Small intestine (tissue), 7 donors: ENCODE measurements at regions not wholly inside any gene's neighbourhood (a gene's known extent, or its start where the extent isn't known, plus 50 kb on each side); places are given as distances from the start of the nearest gene placed in this dataset.

Source experiments
- DNase-seq, 2 donors: peaks; one replicate each; pipeline versions ENCODE4 v3.0.0 to v3.0.0-alpha.2; 2013
- FAIRE-seq: peaks from 2 replicates; lab custom pipeline; 2012; peaks lifted over from hg19 to GRCh38; lab: Jason Lieb, UNC
- H3K27ac ChIP-seq, 3 donors: one replicate each; pipeline ENCODE4 v1.5.1; 2013; ENCODE audit warnings: low read length in 2 of 3, mild to moderate bottlenecking in 2 of 3, control low read depth in 1 of 3, inconsistent platforms in 1 of 3, low read depth in 1 of 3, moderate library complexity in 1 of 3
- H3K27me3 ChIP-seq, 3 donors: one replicate each; pipeline ENCODE4 v1.6.1; 2013; ENCODE audit warnings: low read length in 3 of 3, inconsistent platforms in 1 of 3; ENCODE audit not compliant: control insufficient read depth in 3 of 3, insufficient read depth in 3 of 3
- H3K36me3 ChIP-seq, 3 donors: one replicate each; pipeline ENCODE4 v1.6.1; 2013; ENCODE audit warnings: low read length in 3 of 3, inconsistent platforms in 1 of 3, low read depth in 1 of 3, mild to moderate bottlenecking in 1 of 3, moderate library complexity in 1 of 3; ENCODE audit not compliant: control insufficient read depth in 3 of 3, insufficient read depth in 2 of 3
- H3K4me1 ChIP-seq, 3 donors: one replicate each; pipeline ENCODE4 v1.6.1; 2013; ENCODE audit warnings: low read length in 2 of 3, inconsistent platforms in 1 of 3, low read depth in 1 of 3, mild to moderate bottlenecking in 1 of 3, moderate library complexity in 1 of 3; ENCODE audit not compliant: control insufficient read depth in 3 of 3, insufficient read depth in 2 of 3
- H3K4me3 ChIP-seq, 3 donors: one replicate each; pipeline ENCODE4 v1.5.1; 2013; ENCODE audit warnings: low read length in 3 of 3, control low read depth in 1 of 3, inconsistent platforms in 1 of 3, low read depth in 1 of 3, mild to moderate bottlenecking in 1 of 3, moderate library complexity in 1 of 3
- H3K9me3 ChIP-seq, 2 donors: one replicate each; pipeline ENCODE4 v1.6.1; 2013; ENCODE audit warnings: low read depth in 1 of 2, low read length in 1 of 2; ENCODE audit not compliant: control insufficient read depth in 2 of 2, insufficient read depth in 1 of 2
- WGBS, 3 donors: extraction: QIAGEN DNeasy Blood & Tissue Kit; methylation state at CpG; one replicate each; pipeline ENCODE4 v1.1.7; 2013; 5-methylcytosine and 5-hydroxymethylcytosine counted together
- donor health status: healthy with polysubstance abuse.
- donor health status: control.
- donor health status: control.
- donor health status: Bipolar disorder and iron deficiency.
- donor health status: healthy.

GRCh38 chr12:47556261-47557030 is 149.4 kb downstream of the RPAP3 start:
- WGBS, 3 donors = 49 to 81% (median 53%) methylated on average over 4 of the region's 4 CpGs
- H3K27ac ChIP-seq = no peak overlapping the region

GRCh38 chr12:47554046-47554653 is 151.7 kb downstream of the RPAP3 start:
- Histone ChIP-seq H3K36me3 (no peaks in the 10 kb centered on the region), H3K27me3 (no peaks in the 10 kb centered on the region), H3K9me3 (peaks cover 0 to 14% of the 10 kb centered on the region in 2 donors), H3K4me1 (no peaks in the 10 kb centered on the region), H3K27ac (no peak overlapping the region), H3K4me3 (no peak overlapping the region)
- no peak for DNase-seq
- FAIRE-seq = no peak
- WGBS, 3 donors = 62 to 76% (median 63%) methylated on average over 3 of the region's 3 CpGs

More at GRCh38 chr12:47556261-47557030, 149.4 kb downstream of the RPAP3 start:
- Histone ChIP-seq H3K36me3 (no peaks in the 10 kb centered on the region), H3K4me3 (no peak overlapping the region), H3K4me1 (no peaks in the 10 kb centered on the region), H3K9me3 (peaks cover 0 to 14% of the 10 kb centered on the region in 2 donors), H3K27me3 (no peaks in the 10 kb centered on the region)
- DNase-seq (no peak), FAIRE-seq (no peak)

DNA sequence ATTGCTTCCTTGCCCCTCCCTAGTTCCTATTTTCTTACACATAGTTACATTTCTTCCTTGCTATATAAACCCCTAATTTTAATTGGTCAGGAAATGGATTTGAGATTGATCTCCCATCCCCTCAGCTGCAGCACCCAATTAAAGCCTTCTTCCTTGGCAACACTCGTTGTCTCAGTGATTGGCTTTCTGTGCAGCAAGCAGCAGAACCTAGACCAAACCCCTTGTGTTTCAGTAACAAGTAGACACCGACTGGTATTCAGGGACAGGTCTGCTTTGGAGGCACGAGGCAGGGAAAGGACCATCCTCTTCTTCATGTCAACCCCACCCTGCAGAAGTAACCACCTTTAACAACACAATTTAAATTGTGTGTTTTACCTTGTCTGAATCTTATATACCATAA is 152.6 kb downstream of the RPAP3 start:
- H3K9me3 ChIP-seq = peaks cover 0 to 14% of the 10 kb centered on the region in 2 donors
- no peaks in the 10 kb centered on the region for H3K36me3 ChIP-seq
- H3K27ac ChIP-seq = no peak overlapping the region
- FAIRE-seq (no peak), DNase-seq (no peak)
- WGBS, 3 donors = 53 to 78% (median 59%) methylated on average over 3 of the region's 3 CpGs
- no peaks in the 10 kb centered on the region for H3K4me1 ChIP-seq
- no peaks in the 10 kb centered on the region for H3K27me3 ChIP-seq
- no peak overlapping the region for H3K4me3 ChIP-seq

GRCh38 chr12:47551426-47551851 is 154.4 kb downstream of the RPAP3 start:
- whole genome bisulfite sequencing, 3 donors = 47 to 66% (median 61%) methylated on average over 3 of the region's 3 CpGs
- FAIRE-seq = no peak
- Histone ChIP-seq H3K27me3 (no peaks in the 10 kb centered on the region), H3K4me3 (no peak overlapping the region), H3K9me3 (peaks cover 0 to 13% of the 10 kb centered on the region in 2 donors), H3K36me3 (no peaks in the 10 kb centered on the region), H3K4me1 (no peaks in the 10 kb centered on the region), H3K27ac (no peak overlapping the region)
- DNase-seq = peak in 1 of 2 donors; percentile 1

GRCh38 chr12:47549258-47549657 is 156.6 kb downstream of the RPAP3 start:
- Histone ChIP-seq H3K36me3 (no peaks in the 10 kb centered on the region), H3K4me3 (no peak overlapping the region), H3K9me3 (peaks cover 0 to 10% of the 10 kb centered on the region in 2 donors), H3K4me1 (no peaks in the 10 kb centered on the region), H3K27me3 (no peaks in the 10 kb centered on the region), H3K27ac (no peak overlapping the region)
- DNase-seq (no peak), FAIRE-seq (no peak)
- 68 to 85% (median 77%) methylated on average over 3 of the region's 3 CpGs for WGBS, 3 donors

- H3K4me1 ChIP-seq = no peaks in the 10 kb centered on the region
- no peak for FAIRE-seq
- no peak overlapping the region for H3K4me3 ChIP-seq
- H3K27ac ChIP-seq = no peak overlapping the region
- DNase-seq = no peak
- H3K36me3 ChIP-seq = no peaks in the 10 kb centered on the region
- no peaks in the 10 kb centered on the region for H3K27me3 ChIP-seq
- peaks cover 0 to 10% of the 10 kb centered on the region in 2 donors for H3K9me3 ChIP-seq
Observed at GRCh38 chr12:47548401-47548800, 157.4 kb downstream of the RPAP3 start.

- H3K9me3 ChIP-seq = no peaks in the 10 kb centered on the region
- H3K27ac ChIP-seq = no peak overlapping the region
- no peaks in the 10 kb centered on the region for H3K36me3 ChIP-seq
- H3K4me1 ChIP-seq = no peaks in the 10 kb centered on the region
- 80 to 94% (median 86%) methylated on average over 6 of the region's 6 CpGs for WGBS, 3 donors
- FAIRE-seq = no peak
- H3K4me3 ChIP-seq = no peak overlapping the region
- H3K27me3 ChIP-seq = no peaks in the 10 kb centered on the region
- no peak for DNase-seq
Observed at GRCh38 chr12:47547077-47547476, 158.8 kb downstream of the RPAP3 start.

DNA sequence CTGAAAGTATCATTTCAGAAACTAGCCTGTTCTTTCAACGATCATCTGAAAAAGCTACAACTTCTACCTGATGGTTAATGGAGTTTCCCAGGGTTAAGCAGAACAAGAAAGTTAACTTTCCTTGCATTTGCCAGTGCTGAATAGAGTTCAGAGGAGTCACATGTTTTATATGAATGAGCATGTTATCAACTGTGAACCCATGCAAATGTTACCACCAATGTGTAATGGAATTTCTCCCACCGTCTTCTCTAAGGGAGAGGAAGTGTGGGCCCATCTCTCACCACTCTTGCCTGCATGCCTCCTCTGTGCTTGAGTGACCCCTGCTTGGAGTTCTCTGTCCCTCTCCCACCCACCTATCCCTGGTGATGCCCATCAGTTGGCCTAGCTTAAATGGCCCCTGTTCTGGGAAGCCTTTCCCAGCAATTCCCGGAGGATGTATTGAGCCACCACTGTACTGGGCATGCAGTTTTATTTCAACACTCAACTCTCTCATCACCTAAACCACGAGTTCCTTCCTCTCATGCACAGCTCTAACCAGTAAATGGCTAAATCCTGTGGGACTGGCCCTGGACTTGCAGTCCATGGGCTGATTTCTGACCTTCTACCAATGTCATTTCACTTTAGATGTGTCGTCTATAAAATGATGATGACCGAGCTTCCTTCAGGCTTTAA is 159.8 kb downstream of the RPAP3 start:
- no peaks in the 10 kb centered on the region for H3K36me3 ChIP-seq
- no peaks in the 10 kb centered on the region for H3K4me1 ChIP-seq
- 70 to 76% (median 72%) methylated on average over 6 of the region's 6 CpGs for WGBS, 3 donors
- FAIRE-seq = no peak
- H3K9me3 ChIP-seq = no peaks in the 10 kb centered on the region
- no peaks in the 10 kb centered on the region for H3K27me3 ChIP-seq
- no peak overlapping the region for H3K4me3 ChIP-seq
- DNase-seq = no peak
- H3K27ac ChIP-seq = no peak overlapping the region
